BJ (cell line): ENCODE measurements at regions not wholly inside any gene's neighbourhood (a gene's known extent, or its start where the extent isn't known, plus 50 kb on each side); places are given as distances from the start of the nearest gene placed in this dataset.

Experiments
- CTCF ChIA-PET: fragments of 350-600 bp; formaldehyde crosslinking; extraction: SDS; loops from one replicate; lab custom pipeline; 2021; ENCODE audit warnings: antibody characterized with exemption, inconsistent platforms; lab: Yijun Ruan, JAX
- POLR2A ChIA-PET: fragments of 300-600 bp; sonication (Branson Sonifier 250); formaldehyde crosslinking; extraction: SDS; loops from one replicate; lab custom pipeline; 2021; ENCODE audit warnings: antibody characterized with exemption; lab: Charles Lee
- DNase-seq: peaks from one replicate; pipeline ENCODE4 v3.0.0-alpha.2; 2011; ENCODE audit warnings: low read depth
- H3K27me3 ChIP-seq: 2 replicates; pipeline ENCODE4 v1.6.0; 2011; ENCODE audit warnings: low read length; ENCODE audit not compliant: control insufficient read depth, insufficient read depth
- H3K36me3 ChIP-seq: 2 replicates; pipeline ENCODE4 v1.5.1; 2011; ENCODE audit warnings: low read length; ENCODE audit not compliant: control insufficient read depth, insufficient read depth
- H3K4me3 ChIP-seq: 2 replicates; pipeline ENCODE4 v1.5.1; 2011; ENCODE audit warnings: low read depth, mild to moderate bottlenecking, control low read depth, low read length
- TF ChIP-seq, protein P1 (sequence below): IDR thresholded peaks from 2 replicates; pipeline ENCODE4 v1.5.1; 2011; ENCODE audit warnings: low read depth, mild to moderate bottlenecking, control low read depth, inconsistent platforms, low read length, moderate library complexity; ENCODE audit not compliant: insufficient read depth

DNA sequence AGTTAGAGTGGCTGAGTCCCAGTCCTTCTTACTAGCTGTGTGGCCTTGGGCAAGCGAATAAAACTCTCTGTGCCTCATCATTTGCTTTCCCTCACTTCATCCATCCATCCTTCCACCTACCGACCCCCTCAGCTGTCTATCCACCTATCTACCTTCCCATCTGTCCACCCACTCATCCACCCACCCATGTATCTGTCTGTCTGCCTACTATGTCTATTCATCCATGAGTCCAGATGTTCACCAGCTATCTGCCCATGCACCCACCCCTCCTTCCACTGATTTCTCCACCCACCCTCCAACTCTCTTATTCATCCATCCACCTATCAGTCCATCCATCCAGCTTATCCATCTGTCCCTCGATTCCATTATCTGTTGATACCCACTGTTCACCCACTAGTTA lies 60.4 kb upstream of the ATP2B2 start:
- Histone ChIP-seq H3K36me3 (no peaks in the 10 kb centered on the region), H3K4me3 (no peak overlapping the region), H3K27me3 (no peaks in the 10 kb centered on the region; the same call in none of the 2 replicates)
- POLR2A ChIA-PET: no interaction called here
- TF ChIP-seq, protein P1, sequence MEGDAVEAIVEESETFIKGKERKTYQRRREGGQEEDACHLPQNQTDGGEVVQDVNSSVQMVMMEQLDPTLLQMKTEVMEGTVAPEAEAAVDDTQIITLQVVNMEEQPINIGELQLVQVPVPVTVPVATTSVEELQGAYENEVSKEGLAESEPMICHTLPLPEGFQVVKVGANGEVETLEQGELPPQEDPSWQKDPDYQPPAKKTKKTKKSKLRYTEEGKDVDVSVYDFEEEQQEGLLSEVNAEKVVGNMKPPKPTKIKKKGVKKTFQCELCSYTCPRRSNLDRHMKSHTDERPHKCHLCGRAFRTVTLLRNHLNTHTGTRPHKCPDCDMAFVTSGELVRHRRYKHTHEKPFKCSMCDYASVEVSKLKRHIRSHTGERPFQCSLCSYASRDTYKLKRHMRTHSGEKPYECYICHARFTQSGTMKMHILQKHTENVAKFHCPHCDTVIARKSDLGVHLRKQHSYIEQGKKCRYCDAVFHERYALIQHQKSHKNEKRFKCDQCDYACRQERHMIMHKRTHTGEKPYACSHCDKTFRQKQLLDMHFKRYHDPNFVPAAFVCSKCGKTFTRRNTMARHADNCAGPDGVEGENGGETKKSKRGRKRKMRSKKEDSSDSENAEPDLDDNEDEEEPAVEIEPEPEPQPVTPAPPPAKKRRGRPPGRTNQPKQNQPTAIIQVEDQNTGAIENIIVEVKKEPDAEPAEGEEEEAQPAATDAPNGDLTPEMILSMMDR: no peak
- no peak for DNase-seq
- CTCF ChIA-PET: no interaction called here

DNA sequence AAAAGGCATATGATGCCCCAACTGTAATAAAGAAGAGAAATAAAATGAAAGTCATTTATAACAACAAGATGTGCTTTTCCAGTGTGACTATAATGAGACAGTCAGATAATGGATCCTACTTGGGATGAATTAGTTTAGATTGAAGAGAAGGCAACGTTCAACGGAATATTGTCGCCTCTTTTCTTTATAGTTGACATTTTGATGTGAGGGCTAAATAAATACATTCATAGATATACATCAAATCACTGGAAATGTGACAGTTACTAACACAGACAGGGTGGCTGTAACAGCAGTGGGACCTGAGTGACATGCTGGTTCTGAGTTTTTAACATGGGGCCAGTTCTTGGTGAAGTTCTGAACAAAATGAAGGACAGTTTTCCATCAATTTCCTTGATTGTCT lies 61.1 kb upstream of the ATP2B2 start:
- H3K27me3 ChIP-seq: no peaks in the 10 kb centered on the region; the same call in none of the 2 replicates
- H3K36me3 ChIP-seq: no peaks in the 10 kb centered on the region
- H3K4me3 ChIP-seq: no peak overlapping the region
- DNase-seq: no peak
- POLR2A ChIA-PET: no interaction called here
- TF ChIP-seq, protein P1: no peak
- CTCF ChIA-PET: no interaction called here

DNA sequence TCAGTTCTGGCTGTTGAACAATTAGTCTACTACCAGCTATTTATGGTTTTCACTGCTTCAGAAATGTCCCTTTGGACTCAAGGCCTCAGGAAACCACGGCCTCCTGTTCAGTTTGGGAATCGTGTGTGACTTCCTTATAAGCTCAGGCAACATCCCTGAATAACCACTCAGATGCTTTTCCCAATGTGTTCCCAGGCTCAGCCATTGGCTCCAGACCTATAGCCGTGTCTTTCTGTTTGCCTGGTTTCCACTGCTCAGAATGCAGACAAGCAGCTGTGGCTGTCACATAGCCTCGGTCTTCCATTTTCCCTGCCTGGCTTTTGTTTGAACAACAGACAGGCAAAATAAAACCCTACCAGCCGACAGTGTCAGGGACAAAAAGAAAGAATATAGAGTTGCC lies 63.2 kb upstream of the ATP2B2 start:
- TF ChIP-seq, protein P1: no peak
- Histone ChIP-seq H3K4me3 (no peak overlapping the region), H3K27me3 (no peaks in the 10 kb centered on the region; the same call in none of the 2 replicates), H3K36me3 (no peaks in the 10 kb centered on the region)
- no peak for DNase-seq
- POLR2A ChIA-PET: no interaction called here
- CTCF ChIA-PET: no interaction called here

DNA sequence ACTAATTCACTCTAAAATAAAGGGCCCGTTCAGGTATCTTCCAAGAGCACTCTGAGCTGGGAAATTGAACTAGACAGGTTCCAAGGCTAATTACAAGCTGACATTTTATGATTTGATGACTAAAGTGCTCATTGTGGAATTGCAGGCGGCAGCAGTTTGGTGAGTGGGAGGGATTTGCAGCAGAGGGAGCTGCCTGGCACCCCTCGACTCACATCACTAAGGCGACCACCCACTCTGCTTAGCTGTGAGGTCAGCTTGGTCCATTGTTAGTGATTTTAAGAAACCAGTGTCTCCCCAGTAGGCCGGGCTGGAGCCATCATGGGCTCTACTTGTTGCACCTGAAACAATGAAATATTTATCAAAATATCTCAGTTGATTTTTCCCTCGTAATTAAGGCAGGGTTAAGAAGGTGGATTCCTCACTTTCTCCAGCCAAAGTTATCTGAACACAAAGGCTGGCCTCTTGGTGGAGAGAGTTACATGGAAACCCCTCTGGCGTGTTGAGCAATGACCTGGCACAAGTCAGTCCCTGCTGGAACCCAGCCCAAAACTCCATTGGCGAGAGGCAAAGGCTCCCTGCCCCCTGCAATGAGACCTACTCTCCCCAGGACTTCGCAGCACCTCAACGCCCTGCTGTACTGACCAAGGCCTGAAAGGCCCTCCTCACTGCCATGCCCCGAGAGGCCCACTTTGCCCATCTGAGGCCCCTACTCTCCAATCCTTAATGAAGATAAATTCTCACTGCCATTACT lies 65.0 kb upstream of the ATP2B2 start:
- Histone ChIP-seq H3K36me3 (no peaks in the 10 kb centered on the region), H3K27me3 (no peaks in the 10 kb centered on the region; the same call in none of the 2 replicates), H3K4me3 (no peak overlapping the region)
- ChIA-PET CTCF (no interaction called here), POLR2A (interaction anchor here (0.6 kb wide), 1 partner anchor 59 kb away, joined by 4 read pairs; no protein-coding TSS in a partner anchor)
- DNase-seq: no peak
- TF ChIP-seq, protein P1: no peak

DNA sequence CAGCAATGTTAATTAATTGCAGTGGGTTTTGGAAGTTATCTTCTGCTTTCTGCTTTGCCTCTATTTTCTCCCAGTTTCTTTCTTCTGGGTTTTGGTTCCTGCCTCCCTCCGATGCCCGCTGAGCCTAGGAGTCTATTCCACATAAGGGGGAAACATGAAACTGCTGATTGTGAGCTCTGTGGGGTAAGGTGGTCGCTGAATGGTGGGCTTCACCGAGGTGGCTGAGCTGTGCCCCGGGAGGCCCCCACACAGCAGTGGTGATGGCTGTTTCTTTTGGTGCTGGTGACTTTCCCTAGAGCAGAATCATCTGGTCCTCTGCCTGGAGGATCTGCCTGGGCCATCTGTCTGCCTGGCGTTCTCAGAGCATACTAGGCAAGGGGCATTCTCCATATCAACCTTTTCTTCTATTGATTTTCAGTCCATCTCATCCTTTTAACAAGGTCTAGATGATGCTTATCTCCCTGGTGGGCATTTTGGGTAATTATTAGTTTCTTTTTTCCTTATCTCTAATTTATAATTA lies 68.8 kb upstream of the ATP2B2 start:
- ChIA-PET POLR2A (no interaction called here), CTCF (no interaction called here)
- DNase-seq: no peak
- Histone ChIP-seq H3K27me3 (no peaks in the 10 kb centered on the region; the same call in 1 of the 2 replicates), H3K4me3 (no peak overlapping the region), H3K36me3 (no peaks in the 10 kb centered on the region)
- TF ChIP-seq, protein P1: no peak
